ENCODE measurements at regions not wholly inside any gene's neighbourhood (a gene's known extent, or its start where the extent isn't known, plus 50 kb on each side); places are given as distances from the start of the nearest gene placed in this dataset.

GRCh38 chr2:238773472-238773871 lies 74.4 kb upstream of the TWIST2 start:
- TF ChIP-seq GATA2 (IDR thresholded peaks at IDR 0.05; ENCODE audit: low read depth, low read length), result no peak
- TF ChIP-seq GATA3 (IDR thresholded peaks at IDR 0.05; ENCODE audit: low read depth, low read length), result no peak

Measured in SH-SY5Y (cell line).